ENCODE measurements at regions not wholly inside any gene's neighbourhood (a gene's known extent, or its start where the extent isn't known, plus 50 kb on each side); places are given as distances from the start of the nearest gene placed in this dataset.

DNA sequence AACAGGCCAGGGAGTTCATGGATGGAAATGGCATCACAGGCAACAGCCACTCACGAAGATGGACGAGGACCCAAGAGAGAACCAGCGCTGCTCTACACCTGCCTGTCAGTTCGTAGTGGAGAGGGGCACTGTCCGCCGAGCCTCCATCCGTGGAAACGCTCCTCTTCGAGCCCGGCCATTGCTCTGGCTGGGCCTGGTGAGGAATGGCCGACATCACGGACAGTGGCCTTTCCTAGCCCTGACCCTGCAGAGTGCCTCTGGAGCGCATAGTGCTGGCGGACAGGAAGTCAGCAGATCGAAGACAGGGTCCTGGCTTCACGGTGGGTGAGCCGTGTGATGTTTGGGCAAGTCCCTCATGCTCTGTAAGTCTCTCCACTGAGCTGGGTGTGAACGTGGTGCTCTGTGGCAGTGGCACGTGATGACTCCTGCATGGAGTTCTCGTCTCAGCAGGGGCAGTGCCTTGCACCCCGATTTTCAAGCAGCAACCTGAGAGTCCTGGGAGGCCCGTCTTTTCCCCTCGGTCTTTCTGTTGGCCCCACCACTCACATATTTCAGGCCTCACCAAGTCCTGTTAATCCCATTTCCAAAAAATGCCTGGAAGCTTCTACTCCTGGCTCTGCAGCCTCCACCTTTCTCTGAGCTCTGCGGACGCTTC is 214.4 kb downstream of the ERMARD start:
- H3K4me3 ChIP-seq, result no peak overlapping the region
- DNase-seq (ENCODE audit: low read depth in 1 of 2, low spot score in 2 of 2), result peak in 1 of 2 experiments; percentile 33
- no peaks in the 10 kb centered on the region for H3K4me1 ChIP-seq (replicated peaks)
- no peaks in the 10 kb centered on the region for H3K36me3 ChIP-seq
- peaks cover 6% of the 10 kb centered on the region; the same call in 1 of the 2 replicates for H3K9me3 ChIP-seq (replicated peaks)
- H3K27me3 ChIP-seq (replicated peaks), result no peaks in the 10 kb centered on the region
- H3K27ac ChIP-seq, result no peak overlapping the region

DNA sequence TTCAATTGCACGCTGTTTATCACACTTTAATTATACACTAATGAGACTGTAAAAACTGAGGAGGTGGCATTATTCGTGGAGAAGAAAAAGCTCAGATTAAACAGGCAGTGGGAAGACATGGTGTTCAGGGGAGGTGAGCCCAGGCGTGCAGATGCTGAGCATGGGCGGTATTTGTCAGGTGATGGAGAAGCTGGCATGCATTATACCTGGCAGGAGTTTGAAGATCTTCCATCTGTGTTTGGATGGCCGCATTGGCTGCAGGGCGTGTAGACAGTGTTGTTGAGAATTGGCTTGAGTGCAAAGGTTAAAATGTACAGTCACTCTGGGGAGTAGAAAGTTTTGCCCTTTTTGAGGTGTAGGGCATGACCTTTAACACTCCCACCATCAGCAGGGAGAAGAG is 213.8 kb downstream of the ERMARD start:
- Histone ChIP-seq H3K27ac (no peak overlapping the region), H3K36me3 (no peaks in the 10 kb centered on the region), H3K9me3 (replicated peaks) (peaks cover 6% of the 10 kb centered on the region; the same call in 1 of the 2 replicates), H3K4me3 (no peak overlapping the region), H3K4me1 (replicated peaks) (no peaks in the 10 kb centered on the region), H3K27me3 (replicated peaks) (no peaks in the 10 kb centered on the region)
- no peak for DNase-seq (ENCODE audit: low read depth in 1 of 2, low spot score in 2 of 2)

DNA sequence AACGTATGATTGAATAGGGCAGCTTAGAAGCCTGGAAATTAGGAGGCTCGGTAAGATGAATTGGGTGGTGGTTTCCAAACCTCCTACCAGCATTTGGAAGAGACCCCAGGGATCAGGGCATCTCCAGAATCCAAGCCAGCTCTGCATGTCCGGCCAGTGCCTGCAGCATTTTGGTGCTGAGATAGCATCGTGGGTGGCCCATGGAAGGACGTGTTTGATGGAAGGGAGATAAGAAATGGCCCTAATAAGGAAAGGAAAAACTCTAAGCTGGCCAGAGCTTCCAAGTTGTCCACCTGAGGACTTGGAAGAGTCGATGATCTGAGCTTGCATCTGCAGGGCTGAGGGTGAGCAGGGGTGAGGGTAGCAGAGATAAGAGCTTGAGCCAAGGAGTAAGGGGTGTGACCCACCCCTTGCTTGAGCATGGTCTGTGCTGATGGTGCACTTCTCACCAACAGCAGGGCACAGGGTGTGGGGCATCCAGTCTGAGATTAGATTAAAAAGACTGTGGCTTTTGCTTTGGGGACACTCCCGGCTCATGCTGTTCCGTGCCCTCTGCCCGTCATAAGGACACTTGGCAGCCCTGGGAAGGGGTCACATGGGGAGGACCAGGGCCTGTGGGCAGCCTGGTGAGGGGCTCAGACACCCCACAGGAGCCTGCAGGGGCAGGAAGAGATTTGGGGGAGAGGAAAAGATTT is 213.2 kb downstream of the ERMARD start:
- H3K4me3 ChIP-seq, result no peak overlapping the region
- no peak overlapping the region for H3K27ac ChIP-seq
- no peaks in the 10 kb centered on the region for H3K27me3 ChIP-seq (replicated peaks)
- no peaks in the 10 kb centered on the region for H3K36me3 ChIP-seq
- H3K9me3 ChIP-seq (replicated peaks), result peaks cover 6% of the 10 kb centered on the region
- peak in 1 of 2 experiments; percentile 16 for DNase-seq (ENCODE audit: low read depth in 1 of 2, low spot score in 2 of 2)
- H3K4me1 ChIP-seq (replicated peaks), result no peaks in the 10 kb centered on the region

DNA sequence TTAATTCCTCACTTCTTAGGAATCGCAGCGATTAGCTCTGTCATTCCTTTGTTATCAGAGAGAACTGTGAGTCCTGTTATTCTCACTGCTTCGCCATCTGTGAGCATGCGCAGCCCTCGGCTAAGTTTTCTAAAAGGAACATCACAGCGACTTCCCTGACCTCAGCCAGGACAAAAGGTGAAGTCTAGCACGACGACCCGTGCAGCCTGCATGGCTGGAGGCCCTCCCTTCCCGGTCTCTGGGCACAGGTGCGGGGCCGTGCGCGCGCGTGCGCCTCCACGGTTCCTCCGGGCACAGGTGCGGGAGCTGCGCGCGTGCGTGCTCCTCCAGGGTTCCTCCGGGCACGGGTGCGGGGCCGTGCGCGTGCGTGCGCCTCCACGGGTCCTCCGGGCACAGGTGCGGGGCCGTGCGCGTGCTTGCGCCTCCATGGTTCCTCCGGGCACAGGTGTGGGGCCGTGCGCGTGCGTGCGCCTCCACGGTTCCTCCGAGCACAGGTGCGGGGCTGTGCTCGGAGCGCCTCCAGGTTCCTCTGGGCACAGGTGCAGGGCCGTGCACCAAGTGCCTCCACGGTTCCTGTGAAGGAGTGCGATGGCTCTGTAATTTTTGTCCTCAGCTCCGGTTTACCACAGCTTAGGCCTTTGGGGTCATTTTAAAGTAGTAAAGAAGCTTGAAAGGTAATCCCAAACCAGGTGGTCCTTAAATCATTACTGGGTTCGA is 212.3 kb downstream of the ERMARD start:
- Histone ChIP-seq H3K9me3 (replicated peaks) (peaks cover 6% of the 10 kb centered on the region), H3K4me1 (replicated peaks) (no peaks in the 10 kb centered on the region), H3K27me3 (replicated peaks) (no peaks in the 10 kb centered on the region), H3K4me3 (no peak overlapping the region), H3K27ac (no peak overlapping the region), H3K36me3 (no peaks in the 10 kb centered on the region)
- DNase-seq (ENCODE audit: low read depth in 1 of 2, low spot score in 2 of 2), result peak in 1 of 2 experiments; percentile 33

DNA sequence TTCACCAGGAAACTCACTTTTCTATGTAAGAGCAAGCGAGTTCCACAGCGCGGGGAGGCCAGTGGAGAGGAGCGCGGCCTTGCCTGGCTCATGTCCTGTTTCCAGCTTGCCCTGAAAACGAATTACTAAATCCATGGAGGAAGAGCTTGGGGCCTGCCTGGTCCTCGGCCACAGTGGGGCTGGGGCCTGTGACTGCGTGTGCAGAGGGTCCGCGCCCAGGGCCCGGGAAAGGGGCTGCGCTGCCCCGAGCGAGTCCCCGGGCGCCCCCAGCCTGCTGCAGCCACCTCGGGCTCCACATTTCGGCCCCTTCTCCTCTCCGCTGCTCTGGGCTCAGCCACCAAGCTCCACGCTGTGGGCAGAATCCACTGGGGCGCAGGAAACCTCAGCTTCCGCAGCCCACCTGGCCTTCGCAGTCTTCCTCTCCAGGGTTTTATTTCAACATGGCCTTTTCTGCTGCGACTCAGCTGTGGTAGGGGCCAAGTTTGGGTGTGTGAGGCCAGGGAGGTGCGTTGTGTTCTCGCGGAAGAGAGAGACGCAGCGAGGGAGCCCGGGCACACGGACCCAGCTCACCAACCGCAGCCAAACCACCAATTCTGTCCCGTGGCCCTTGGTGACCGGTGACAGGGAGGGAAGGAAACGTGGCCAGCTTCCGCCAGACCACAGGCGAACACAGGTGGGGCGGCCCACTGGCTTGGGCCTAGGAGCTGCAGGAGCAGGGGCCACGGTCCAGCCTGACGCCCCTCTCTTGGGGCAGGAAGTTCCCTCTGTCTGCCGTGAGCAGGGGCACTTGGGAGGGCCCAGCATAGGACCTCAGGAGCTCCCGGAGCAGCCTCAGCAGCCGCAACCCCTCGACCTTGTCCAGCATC is 211.4 kb downstream of the ERMARD start:
- no peaks in the 10 kb centered on the region for H3K4me1 ChIP-seq (replicated peaks)
- no peak overlapping the region for H3K4me3 ChIP-seq
- no peaks in the 10 kb centered on the region for H3K27me3 ChIP-seq (replicated peaks)
- peaks cover 6% of the 10 kb centered on the region for H3K9me3 ChIP-seq (replicated peaks)
- no peak overlapping the region for H3K27ac ChIP-seq
- no peaks in the 10 kb centered on the region for H3K36me3 ChIP-seq
- peak in 1 of 2 experiments; percentile 36 for DNase-seq (ENCODE audit: low read depth in 1 of 2, low spot score in 2 of 2)

DNA sequence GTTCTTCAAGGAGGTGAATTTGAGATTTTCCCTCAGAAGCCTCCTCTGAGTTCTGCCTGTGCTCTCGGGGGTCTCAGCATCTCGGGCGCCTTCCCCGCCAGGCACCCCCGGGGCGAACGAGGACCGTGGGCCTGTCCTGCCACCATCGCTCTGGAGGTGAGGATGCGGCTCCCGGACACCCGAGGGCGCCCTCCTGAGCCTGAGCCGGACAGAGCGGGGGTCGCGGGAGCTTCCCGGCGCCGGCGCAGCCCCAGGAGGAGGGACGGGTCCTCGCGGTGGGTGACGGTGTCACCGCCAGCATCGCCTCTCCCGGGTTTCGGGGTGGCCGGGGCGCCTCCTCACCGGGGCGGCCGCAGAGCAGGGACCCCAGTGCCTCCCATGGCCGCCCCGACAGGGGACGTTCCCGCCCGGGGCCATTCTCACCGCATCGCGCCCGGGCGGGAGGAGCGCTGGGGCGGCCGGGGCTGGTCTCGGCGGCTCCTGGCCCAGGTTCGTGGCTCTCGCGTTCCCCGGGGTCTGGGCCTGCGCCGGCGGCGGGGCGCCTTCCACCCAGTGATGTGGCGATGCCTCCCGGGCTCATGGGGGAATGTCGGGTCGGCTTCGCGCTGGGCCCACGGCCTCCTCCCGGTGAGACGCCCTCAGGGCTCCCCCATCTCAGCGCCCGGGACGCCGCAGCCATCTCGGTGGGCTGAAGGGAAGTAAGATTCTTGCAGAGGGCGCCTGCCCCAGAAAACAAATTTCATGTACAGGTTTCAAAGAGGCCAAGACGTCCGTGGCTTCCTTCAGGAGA is 210.5 kb downstream of the ERMARD start:
- H3K4me1 ChIP-seq (replicated peaks), result no peaks in the 10 kb centered on the region
- H3K27me3 ChIP-seq (replicated peaks), result no peaks in the 10 kb centered on the region
- no peak overlapping the region for H3K27ac ChIP-seq
- DNase-seq (ENCODE audit: low read depth in 1 of 2, low spot score in 2 of 2), result peak in 1 of 2 experiments; percentile 40
- H3K9me3 ChIP-seq (replicated peaks), result peaks cover 8% of the 10 kb centered on the region
- no peaks in the 10 kb centered on the region for H3K36me3 ChIP-seq
- H3K4me3 ChIP-seq, result no peak overlapping the region

DNA sequence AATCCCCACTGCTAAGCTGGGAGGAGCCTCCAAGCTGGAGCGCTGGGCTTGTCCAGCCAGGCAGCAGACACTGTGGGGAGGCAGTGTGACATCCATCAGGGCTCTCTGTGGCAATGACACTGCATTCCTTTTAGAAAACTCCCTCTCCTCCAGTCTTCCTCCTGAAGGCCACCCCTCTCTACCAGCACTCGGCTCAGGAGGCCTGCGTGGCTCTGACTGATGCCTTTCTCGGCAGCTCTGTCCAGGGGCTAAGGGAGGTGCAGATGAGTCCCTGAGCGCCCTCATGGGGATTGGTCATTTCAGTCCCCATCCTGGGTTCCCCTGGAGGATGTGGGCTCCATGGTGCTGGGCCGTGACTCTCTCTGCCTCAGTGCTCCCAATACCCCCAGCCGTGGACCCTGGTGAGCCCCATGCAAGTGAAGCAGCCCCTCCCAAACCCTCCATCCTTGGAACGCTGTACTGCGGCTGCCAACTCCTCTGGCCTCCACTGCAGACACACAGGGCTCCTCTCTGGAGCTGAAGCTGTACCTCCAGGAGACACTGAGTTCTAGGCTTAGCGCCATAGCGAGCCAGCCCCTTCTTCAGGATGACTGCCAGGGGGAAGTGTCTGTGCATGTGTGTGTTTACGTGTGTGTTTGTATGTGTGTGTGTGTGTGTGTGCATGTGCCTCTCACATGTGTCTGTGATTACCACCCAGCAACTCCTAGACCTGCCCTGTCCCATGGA is 209.6 kb downstream of the ERMARD start:
- no peaks in the 10 kb centered on the region for H3K36me3 ChIP-seq
- no peak overlapping the region for H3K27ac ChIP-seq
- H3K27me3 ChIP-seq (replicated peaks), result no peaks in the 10 kb centered on the region
- no peak overlapping the region for H3K4me3 ChIP-seq
- peaks cover 8% of the 10 kb centered on the region for H3K9me3 ChIP-seq (replicated peaks)
- no peaks in the 10 kb centered on the region for H3K4me1 ChIP-seq (replicated peaks)
- peak in 1 of 2 experiments; percentile 33 for DNase-seq (ENCODE audit: low read depth in 1 of 2, low spot score in 2 of 2)

DNA sequence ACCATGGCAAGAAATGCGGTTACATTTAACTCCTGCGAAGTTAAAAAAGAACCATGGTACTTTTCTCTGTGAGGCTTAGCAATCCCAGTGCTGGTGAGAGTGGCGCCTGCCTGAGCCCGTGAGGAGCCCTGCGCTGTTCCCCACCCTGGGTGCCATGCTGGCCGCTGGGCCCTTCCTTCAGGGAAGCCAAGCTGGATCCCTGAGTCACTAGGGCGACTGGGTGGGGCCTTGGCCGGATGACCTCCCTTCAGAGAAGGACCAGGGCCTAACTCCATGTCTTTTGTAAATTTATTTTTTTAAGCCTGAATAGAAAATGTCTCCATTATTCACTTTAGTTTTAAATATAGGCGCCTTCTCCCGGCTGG is 209.1 kb downstream of the ERMARD start:
- DNase-seq (ENCODE audit: low read depth in 1 of 2, low spot score in 2 of 2), result peak in 1 of 2 experiments; percentile 30
- Histone ChIP-seq H3K4me1 (replicated peaks) (no peaks in the 10 kb centered on the region), H3K4me3 (no peak overlapping the region), H3K27ac (no peak overlapping the region), H3K36me3 (no peaks in the 10 kb centered on the region), H3K27me3 (replicated peaks) (no peaks in the 10 kb centered on the region), H3K9me3 (replicated peaks) (peaks cover 8% of the 10 kb centered on the region)

DNA sequence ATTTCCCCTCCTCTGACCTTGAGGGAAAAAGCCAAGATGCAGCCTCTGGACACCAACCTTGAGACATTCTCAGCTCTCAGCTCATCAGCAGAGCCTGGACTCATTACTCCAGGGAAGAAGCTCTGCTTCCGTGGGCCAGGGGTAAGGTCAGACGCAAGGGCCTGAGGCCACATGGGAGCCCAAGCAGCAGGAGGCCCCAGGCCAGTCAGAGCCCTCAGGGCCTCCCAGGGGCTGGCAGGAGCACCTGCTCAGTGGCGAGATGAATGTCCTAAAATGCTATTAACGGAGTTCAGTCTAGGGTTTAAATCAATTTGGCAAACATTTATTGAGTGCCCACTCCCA is 208.6 kb downstream of the ERMARD start:
- Histone ChIP-seq H3K4me1 (replicated peaks) (no peaks in the 10 kb centered on the region), H3K9me3 (replicated peaks) (peaks cover 8% of the 10 kb centered on the region), H3K27me3 (replicated peaks) (no peaks in the 10 kb centered on the region), H3K4me3 (no peak overlapping the region), H3K36me3 (no peaks in the 10 kb centered on the region), H3K27ac (no peak overlapping the region)
- DNase-seq (ENCODE audit: low read depth in 1 of 2, low spot score in 2 of 2), result peak in 1 of 2 experiments; percentile 11

DNA sequence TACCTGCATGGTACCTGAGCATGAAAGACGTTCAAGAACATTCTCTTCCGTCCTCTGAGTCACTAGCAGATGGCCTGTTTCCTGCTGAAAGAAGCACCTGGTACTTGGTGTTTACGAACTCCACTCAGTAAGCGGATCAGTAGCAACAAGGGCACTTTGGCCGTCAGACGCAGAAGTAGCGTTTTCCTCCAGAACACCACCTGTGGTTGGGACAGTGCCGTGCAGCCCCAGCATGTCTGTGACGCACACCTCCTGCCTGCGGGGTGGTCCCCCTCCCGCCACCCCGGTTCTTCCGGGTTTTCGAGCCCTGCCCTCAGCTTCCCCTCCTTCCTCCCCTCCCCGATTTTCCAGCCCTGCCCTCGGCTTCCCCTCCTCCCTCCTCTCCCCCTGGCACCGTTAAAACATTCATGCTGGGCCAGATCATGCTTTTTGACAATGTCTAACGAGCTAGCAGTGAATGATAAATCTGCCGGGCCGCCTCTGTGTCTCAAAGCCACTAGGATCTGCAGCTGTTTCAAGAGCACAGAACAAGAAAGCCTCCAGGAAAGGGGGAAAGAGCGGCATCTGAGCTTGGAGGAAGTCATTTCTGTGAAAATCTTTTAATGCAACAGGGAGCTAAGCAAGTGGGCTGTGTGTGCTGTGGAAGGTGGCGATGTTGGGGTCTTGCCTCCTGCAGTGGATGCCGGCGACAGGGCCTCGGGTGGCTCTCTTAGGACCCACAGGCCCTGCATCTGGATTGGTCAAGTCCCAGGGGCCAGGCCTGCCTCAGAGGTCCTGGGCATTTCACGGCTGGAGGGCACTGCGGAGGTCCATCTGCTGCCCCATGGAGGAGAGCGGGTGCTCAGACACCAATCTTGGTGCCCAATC is 207.9 kb downstream of the ERMARD start:
- Histone ChIP-seq H3K4me3 (no peak overlapping the region), H3K27ac (no peak overlapping the region), H3K36me3 (no peaks in the 10 kb centered on the region), H3K27me3 (replicated peaks) (no peaks in the 10 kb centered on the region), H3K4me1 (replicated peaks) (no peaks in the 10 kb centered on the region), H3K9me3 (replicated peaks) (peaks cover 8% of the 10 kb centered on the region)
- peak in 1 of 2 experiments; percentile 30 for DNase-seq (ENCODE audit: low read depth in 1 of 2, low spot score in 2 of 2)

DNA sequence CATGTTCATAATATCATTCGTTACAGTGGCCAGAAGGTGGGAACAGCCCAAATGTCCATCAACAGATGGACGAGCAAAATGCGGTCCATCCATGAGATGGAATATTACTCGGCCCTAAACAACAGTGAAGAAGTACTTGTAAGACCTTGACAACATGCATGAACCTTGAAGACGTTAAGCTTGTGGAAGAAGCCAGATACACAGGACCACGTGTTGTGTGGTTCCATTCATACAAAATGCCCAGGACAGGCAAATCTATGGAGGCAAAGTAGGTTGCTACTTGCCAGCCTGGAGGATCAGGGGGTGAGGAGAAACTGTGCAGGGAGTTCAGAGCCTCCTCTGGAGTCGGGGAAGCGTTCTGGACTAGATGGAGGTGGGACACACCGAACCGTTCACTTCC is 207.1 kb downstream of the ERMARD start:
- DNase-seq (ENCODE audit: low read depth in 1 of 2, low spot score in 2 of 2), result peak in 1 of 2 experiments; percentile 9
- Histone ChIP-seq H3K4me3 (no peak overlapping the region), H3K27me3 (replicated peaks) (no peaks in the 10 kb centered on the region), H3K27ac (no peak overlapping the region), H3K4me1 (replicated peaks) (no peaks in the 10 kb centered on the region), H3K36me3 (no peaks in the 10 kb centered on the region), H3K9me3 (replicated peaks) (peaks cover 8% of the 10 kb centered on the region)
